Right forelimb (tissue), 1 donor: ENCODE measurements at regions not wholly inside any gene's neighbourhood (a gene's known extent, or its start where the extent isn't known, plus 50 kb on each side); places are given as distances from the start of the nearest gene placed in this dataset.
"Not testable (repeated sequence)": the region's sequence is repeated elsewhere in the genome, so short reads cannot be mapped to it uniquely, and the experiment has no call there.

ENCODE experiments used
- DNase-seq: peaks from one replicate; pipeline ENCODE4 v3.0.0-alpha.2; 2018

DNA sequence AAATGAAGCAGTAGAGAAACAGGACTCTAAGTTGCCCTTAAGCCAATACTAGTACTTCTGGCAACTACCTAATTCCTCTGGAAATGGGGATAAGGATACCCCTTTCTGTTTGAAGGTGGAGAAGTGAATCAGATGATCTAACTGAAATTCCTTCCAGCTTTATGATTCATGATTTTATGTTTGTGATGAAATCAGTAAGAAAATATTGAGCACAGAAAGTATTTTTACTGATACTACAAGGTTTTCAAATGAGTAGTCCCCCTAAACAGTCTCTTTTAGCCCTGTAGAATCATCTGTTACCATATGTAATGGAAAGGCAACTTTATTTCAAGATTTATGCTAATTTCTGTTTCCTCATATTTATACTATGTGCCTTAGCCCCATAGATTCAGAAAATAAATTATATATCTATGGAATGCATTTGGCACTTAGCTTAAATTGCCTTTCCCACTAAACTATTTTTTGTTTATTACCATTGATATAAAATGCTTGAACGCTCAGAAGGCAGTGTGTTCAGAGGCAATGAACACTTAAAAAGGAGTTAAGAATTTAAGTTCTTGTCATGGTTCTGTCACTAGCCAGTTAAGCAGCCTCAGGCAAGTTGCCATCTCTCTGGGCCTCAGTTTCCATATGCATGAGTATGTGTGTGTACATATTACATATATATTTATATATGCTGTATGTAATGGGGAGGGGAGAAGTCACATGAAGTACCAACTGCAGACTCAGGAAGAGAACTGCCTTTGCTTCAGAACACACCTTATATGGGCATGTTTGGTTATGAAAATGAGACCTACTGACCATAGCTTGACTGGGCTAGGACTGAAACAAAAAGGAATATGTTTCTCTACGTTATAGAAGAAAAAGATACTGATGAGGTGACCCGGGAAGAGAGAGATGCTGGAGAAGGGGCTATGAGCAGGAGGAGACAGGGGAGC is 97.7 kb downstream of the CDC42EP3 start:
- no peak for DNase-seq

DNA sequence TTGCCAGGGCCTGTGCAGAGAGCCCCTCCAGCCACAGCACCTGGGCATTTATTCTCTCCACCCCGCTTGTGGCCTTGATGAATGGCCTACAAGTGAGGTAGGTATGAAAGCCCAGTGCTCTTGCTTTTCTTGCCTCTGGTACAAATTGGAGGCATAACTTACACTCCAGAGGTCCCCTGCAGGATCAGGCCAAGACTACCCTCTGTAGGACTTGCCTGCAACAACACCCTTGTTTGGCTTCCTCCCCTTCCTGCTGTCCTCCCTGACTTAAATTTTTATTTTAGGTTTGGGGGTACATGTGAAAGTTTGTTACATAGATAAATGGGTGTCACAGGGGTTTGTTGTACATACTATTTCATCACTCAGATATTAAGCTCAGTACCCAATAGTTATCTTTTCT is 95.7 kb downstream of the CDC42EP3 start:
- no peak for DNase-seq

DNA sequence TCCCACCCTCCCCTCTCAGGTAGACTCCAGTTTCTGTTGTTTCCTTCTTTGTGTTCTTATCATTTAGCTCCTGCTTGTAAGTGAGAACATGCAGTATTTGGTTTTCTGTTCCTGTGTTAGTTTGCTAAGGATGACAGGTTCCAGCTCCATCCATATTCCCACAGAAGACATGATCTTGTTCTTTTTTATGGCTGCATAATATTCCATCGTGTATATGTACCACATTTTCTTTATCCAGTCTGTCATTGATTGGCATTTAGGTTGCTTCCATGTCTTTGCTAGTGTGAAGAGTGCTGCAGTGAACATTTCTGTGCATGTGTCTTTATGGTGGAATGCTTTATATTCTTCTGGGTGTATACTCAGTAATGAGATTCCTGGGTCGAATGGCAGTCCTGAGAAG is 95.2 kb downstream of the CDC42EP3 start:
- not testable (repeated sequence) for DNase-seq

DNA sequence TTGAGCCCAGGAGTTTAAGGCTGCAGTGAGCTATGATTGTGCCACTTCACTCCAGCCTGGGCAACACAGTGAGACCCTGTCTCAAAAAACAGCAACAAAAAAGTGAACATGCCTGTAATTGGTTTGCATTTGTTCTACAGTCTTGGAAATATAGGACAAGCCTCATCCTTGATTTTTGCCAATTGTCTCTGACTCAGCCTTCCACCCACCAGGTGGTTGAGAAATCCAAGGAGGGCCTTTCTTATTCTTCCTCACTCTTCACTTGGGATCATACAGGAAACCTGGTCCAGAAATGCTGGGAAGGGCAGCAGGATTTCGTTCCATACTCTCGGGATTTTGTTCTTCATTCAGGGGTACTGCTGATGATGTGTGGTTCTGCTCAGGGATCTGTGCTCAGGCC is 94.6 kb downstream of the CDC42EP3 start:
- DNase-seq, result no peak

DNA sequence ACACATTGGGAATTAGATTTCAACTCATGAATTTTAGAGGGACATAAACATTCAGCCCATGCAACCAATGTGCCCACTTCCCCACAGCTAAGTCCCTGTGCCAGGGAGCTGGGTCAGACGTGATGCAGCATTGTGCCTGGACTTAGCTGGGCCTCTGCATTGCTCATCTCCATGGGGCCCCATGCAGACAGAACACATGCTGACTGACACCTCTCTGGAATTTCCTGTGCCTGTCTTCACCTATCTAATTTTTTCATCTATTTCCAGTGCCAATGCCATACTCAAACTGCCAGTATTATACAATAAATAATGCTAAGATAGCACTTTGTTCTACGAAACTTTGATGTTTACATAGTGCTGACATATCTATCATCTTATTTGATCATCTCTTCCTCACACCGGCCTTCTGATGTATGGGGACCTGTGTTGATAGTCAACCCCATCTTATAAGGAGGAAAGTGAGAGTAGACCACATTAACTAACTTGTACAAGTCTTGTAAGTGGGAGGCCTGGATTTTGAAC is 92.2 kb downstream of the CDC42EP3 start:
- no peak for DNase-seq

DNA sequence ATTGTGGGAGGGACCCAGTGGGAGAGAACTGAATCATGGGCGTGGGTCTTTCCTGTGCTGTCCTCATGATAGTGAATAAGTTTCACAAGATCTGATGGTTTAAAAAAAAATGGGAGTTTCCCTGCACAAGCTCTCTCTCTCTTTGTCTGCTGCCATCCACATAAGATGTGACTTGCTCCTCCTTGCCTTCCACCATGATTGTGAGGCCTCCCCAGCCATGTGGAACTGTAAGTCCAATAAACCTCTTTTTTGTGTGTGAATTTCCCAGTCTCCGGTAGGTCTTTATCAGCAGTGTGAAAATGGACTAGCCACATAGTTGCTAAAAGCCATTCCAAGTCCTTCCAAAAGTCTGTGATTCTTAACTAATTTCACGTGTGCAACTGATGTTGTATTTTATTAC is 91.5 kb downstream of the CDC42EP3 start:
- not testable (repeated sequence) for DNase-seq

DNA sequence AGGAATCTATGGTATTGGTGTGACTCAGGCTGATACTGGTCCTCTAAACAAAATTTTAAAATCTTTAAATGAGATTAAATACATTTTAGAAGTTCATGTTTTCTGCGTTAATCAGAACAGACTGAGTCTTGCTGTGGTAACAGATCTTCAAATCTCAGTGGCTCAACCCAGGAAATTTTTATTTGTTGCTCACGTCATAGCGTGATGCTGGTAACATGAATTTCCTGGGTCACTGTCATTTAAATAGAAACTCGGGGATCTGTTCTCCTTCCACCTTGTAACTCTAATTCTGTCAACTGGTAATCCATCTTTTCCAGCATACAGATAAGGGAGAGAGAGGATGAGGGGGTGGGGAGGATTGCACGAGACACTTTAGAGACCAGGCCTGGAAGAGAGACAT is 90.0 kb downstream of the CDC42EP3 start:
- DNase-seq, result no peak

DNA sequence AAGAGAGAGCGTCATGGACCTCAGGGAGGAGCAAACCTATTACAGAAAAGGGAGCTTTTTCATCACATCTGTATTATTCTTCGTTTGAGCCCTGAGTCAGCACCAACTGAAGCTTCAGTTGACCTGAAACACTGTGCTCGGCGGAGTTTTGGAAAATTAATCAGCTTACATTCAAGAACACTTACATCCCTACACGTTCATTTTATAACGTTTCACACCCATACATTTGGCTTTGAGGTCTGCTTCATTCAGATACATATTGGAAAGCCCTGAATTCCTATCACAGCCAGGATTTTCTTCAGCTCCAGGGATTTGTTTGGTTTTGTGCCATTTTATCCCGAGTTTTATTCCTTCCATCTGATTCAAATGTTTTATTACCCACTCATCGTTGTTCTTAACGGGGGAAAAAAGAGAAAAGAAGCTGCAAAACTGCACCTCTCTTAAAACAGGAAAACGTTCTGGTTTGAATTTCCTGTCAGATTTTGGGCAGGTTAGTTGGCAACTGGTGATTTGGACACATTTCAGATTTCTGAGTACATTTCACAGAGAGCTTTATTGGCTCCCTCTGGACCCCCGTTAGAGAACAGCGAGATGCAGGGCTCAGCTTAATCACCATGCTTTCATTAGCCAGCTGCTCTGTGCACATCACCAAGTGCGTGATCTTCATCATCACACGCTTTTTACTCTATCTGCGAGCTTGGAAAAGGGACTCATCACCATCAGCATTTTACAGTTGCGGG is 88.8 kb downstream of the CDC42EP3 start:
- peak; percentile 47 for DNase-seq

DNA sequence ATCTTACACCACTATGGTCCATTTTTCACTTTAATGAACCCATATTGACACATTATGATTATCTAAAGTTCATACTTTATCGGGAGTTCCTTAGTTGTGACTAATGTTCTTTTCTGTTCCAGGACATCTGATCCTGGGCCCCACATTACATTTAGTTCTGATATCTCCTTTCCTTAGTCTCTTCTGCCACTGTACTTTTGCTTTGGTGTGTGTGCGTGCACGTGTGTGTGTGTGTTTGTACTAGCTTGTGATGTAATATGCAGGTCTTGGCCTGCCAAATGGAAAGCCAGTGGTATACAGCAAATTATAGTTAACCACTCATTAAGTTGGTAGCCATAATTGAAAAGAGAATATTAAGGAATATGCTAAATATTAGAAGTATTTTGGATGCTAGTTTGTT is 88.0 kb downstream of the CDC42EP3 start:
- no peak for DNase-seq

DNA sequence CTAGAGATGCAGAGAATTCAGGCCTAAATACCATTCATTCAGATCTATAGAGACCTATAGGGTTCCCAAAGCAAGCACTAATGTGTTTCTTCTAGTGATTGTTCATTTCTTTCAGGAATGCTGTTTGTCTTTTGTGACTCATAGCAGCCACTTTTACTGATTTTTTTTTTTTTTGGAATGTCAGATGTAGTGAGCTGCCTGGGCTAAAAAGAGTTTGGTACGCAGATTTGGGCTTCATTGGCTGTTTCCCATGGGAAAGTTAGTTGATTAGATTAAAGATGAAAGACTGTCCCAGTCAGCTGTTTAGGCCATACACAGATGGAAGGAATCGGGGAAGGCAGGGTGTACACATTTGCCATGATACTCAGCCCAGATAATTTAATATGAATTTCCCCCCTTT is 87.6 kb downstream of the CDC42EP3 start:
- DNase-seq, result no peak

DNA sequence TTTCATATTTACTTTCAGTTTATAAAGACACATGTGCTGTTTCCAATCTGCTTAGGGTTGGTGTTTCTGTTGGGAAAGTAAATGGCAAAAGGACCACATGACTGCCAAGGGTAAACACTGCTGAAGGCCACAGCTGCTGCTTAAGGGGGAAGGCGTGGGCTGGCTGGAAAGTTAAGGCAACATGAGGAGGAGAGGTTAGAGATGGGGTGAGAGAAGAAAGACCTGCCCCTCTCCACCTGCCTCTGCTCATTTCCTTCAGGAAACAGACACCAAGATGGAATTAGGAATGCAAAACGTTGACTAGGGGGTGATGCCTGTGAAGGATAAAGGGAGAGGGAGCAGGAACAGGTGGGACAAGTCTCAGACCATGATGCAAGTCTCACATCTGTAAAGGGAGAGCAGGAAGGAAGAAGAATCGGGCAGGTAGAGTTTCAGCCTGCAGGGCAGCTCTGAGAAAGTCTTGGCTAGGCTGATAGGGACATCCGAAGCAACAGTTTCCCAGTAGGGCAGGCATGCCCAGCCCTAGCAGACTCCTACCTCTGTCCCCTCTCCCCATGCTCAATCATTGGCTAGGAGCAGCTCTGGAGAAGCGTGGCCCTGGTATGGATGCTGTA is 86.0 kb downstream of the CDC42EP3 start:
- DNase-seq, result no peak

DNA sequence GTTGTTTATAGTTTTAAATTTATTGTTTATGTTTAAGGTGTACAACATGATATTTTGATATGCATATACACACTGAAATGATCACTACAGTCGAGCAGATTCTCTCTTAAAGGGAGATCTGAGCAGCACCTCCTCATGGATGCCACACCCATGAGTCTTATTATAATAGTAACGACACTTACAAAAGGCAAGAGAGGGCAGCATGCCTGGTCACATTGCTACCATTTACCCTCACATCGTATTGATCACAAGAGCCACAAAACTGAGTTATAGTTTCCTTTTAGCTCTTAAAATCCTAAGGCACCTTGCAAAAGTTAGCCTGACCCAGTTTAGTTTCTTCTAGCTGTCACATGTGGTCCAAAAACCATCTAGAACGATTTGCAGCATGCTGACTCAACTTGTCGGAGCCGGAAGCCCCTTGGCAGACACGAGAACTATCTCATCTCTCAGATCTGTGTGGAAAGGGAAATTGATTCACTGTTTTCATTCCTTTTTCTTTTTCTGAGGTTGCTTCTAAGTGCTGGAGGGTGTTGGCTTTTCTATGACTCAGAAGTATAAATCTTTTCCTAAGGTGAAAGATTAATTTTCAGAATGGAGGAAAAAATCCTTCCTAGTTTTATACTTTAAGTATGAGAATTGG is 85.3 kb downstream of the CDC42EP3 start:
- DNase-seq, result no peak

DNA sequence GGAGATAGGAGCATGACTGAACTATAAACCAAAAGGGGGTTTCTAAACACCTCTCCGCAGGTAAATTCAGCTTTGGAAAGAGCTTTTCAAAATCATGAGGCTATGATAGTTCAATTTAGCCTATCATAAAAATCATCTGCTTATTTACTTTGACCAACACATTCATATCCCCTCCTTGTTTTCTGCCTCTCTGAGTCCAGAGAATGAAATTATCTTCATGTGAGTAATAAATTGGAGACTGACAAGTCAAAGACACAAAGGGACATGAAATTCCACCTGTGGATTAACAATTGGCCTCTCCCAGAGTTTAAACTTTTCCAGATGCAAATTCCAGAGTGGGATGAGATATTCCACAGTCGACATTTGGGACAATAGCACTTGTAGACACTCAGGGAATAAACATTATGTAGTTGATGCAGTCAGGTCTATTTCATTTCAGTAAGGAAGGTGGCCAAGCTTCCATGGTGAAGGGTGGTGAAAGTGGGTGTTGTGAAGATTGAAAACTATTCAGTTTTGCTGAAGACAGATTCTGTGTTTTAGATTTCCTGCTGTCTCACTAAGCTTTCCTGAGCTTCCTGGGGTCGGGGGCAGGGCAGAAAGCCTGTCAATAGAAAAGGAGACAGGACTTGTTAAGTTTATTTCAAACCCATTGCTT is 84.7 kb downstream of the CDC42EP3 start:
- DNase-seq, result no peak

DNA sequence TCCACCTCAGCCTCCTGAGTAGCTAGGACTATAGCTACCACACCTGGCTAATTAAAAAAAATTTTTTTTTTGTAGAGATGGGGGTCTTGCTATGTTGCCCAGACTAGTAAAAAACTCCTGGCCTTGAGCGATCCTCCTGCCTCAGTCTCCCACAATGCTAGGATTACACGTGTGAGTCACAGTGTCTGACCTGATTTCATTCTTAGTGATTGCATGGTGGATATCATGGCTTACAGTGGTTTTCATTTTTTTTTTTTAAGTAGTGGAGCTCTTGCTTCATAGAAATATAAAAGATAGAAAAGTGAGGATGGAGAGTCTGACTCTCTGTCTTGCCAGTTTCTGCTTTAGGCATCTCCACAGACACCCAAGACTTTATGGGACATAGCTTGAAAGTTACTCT is 83.6 kb downstream of the CDC42EP3 start:
- DNase-seq, result no peak

DNA sequence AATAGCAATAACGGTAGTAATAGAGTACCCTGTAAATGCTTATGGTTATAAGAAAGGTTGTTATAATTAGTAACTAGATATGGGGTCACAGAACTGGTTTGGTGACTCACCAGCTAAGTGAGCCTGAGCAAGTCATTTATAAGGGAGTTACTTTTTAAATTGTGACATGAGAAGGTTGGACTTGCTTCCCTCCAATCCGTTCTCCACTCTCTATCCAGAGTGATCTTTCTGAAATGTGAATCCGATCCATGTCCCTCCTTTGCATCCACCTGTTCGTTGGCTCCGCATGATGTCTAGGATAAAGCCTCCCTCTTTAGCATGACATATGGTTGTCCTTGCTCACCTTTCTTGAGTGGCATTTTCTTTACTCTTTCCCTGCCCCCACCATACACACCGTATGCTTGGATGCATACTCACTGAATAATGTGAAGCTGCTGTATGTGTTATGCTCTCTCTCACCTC is 83.1 kb downstream of the CDC42EP3 start:
- no peak for DNase-seq

DNA sequence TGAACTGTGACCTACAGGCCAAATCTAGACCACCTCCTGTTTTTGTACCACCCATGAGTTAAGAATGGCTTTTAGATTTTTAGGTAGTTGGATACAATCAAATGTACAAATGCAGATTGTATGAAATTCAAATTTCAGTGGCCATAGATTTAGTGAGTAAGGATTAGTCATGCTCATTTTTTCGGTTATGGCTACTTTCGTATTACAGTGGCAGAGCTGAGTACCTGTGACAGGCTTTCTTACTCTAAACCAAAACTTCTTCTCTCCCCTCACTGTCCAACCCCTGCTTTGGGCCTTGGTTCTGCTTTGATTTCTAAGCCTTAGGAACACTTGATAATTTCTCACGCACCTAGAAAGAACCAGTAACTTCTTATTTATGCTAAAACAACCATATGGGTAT is 82.1 kb downstream of the CDC42EP3 start:
- DNase-seq, result no peak

DNA sequence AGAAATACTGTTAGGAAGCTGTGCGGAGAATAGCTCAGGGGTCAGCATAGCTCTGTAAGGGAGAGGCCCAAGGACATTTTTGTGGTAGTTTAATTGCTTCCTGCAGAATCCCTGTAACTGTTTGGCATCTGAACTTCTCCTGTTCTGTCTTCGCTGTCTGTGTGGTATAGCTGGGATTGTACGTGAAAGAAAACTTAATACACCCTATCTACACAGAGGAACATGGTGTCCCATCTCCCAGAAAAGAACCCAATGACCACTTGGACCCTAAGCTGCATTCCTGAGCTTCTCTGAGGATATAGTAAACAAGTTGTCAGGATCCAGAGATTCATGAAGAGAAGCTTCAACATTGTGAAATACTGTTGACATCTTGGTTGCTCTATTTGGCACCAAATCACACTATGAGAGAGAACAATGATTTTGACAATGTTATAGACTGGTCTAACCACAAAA is 81.3 kb downstream of the CDC42EP3 start:
- no peak for DNase-seq
